Panc1 (cell line): ENCODE measurements at regions not wholly inside any gene's neighbourhood (a gene's known extent, or its start where the extent isn't known, plus 50 kb on each side); places are given as distances from the start of the nearest gene placed in this dataset.

Experiments used
- ATAC-seq: fragments of 200-7000 bp; cut with Tn5 transposase; 2 replicates; pipeline ENCODE4 v1.9.1; 2020; ENCODE audit warnings: mild to moderate bottlenecking, moderate library complexity
- BruUV-seq: library from RNA; stranded (reverse); fragments of 400-500 nt; replicated peaks from 2 replicates; lab custom pipeline; 2021; lab: Mats Ljungman, UMichigan
- CTCF ChIA-PET: fragments of 300-600 bp; sonication (Branson Sonifier 250); formaldehyde crosslinking; loops from one replicate; lab custom pipeline; 2022; ENCODE audit warnings: antibody characterized with exemption; lab: Charles Lee
- POLR2A ChIA-PET: fragments of 300-600 bp; sonication (Branson Sonifier 250); formaldehyde crosslinking; loops from one replicate; lab custom pipeline; 2022; ENCODE audit warnings: antibody characterized with exemption; lab: Charles Lee
- DNase-seq: peaks from one replicate; pipeline ENCODE4 v3.0.0-alpha.2; 2010; ENCODE audit warnings: low read depth, low spot score
- H3K27ac ChIP-seq: 2 replicates; pipeline ENCODE4 v1.5.1; 2011; ENCODE audit warnings: mild to moderate bottlenecking, low read length, inconsistent platforms
- H3K27me3 ChIP-seq: fragments of 200-500 bp; sonication (Bioruptor generic); 2 replicates; pipeline ENCODE4 v1.6.0; 2014; ENCODE audit warnings: low read length, inconsistent platforms; ENCODE audit not compliant: control insufficient read depth, insufficient read depth
- H3K36me3 ChIP-seq: fragments of 200-500 bp; sonication (Bioruptor generic); 2 replicates; pipeline ENCODE4 v1.5.1; 2014; ENCODE audit warnings: inconsistent platforms, mild to moderate bottlenecking, low read length, moderate library complexity; ENCODE audit not compliant: control insufficient read depth, insufficient read depth
- H3K4me1 ChIP-seq: 2 replicates; pipeline ENCODE4 v1.5.1; 2011; ENCODE audit warnings: inconsistent platforms, mild to moderate bottlenecking, low read length, moderate library complexity; ENCODE audit not compliant: control insufficient read depth, insufficient read depth
- H3K4me3 ChIP-seq, 2 experiments: 2 replicates each; pipeline ENCODE4 v1.5.1; 2011 to 2012; ENCODE audit warnings: low read depth in 2 of 2, low read length in 2 of 2, mild to moderate bottlenecking in 2 of 2, inconsistent platforms in 1 of 2, moderate library complexity in 1 of 2
- H3K9me3 ChIP-seq: fragments of 200-500 bp; sonication (Bioruptor generic); 2 replicates; pipeline ENCODE4 v1.5.1; 2014; ENCODE audit warnings: low read depth, mild to moderate bottlenecking, inconsistent platforms, low read length, moderate library complexity; ENCODE audit not compliant: control insufficient read depth, insufficient read depth
- CTCF ChIP-seq: fragments of 450-650 bp; IDR thresholded peaks from 2 replicates; pipeline ENCODE4 v1.5.1; 2017; ENCODE audit warnings: mild to moderate bottlenecking
- POLR2AphosphoS5 ChIP-seq: IDR thresholded peaks from 2 replicates; pipeline ENCODE4 v1.6.1; 2012; ENCODE audit warnings: mild to moderate bottlenecking, low read depth, low read length, moderate library complexity
- REST ChIP-seq, 2 experiments: IDR thresholded peaks; 2 replicates each; pipeline ENCODE4 v1.6.1; 2011 to 2012; ENCODE audit warnings: low read depth in 2 of 2, control low read depth in 1 of 2, low read length in 1 of 2, mild to moderate bottlenecking in 1 of 2, moderate library complexity in 1 of 2; ENCODE audit not compliant: insufficient read depth in 1 of 2
- SIN3A ChIP-seq: IDR thresholded peaks from 2 replicates; pipeline ENCODE4 v1.6.1; 2012; ENCODE audit warnings: low read depth, mild to moderate bottlenecking, low read length, moderate library complexity, borderline replicate concordance; ENCODE audit not compliant: insufficient read depth
- TCF7L2 ChIP-seq: IDR thresholded peaks from 2 replicates; pipeline ENCODE4 v1.6.1; 2011; ENCODE audit warnings: mild to moderate bottlenecking, low read depth, low read length, inconsistent platforms
- in situ Hi-C: cut with HindIII; loops from 2 replicates; pipeline ENCODE4 v1.10.0; 2016; ENCODE audit warnings: low sequenced_read_pairs, low pct_unique_long_range_greater_than_20kb
- intact Hi-C: fragments of 100-400 bp; cut with micrococcal nuclease; formaldehyde crosslinking; loops from one replicate; pipeline ENCODE4 v1.10.0; 2022; ENCODE audit not compliant: unreplicated experiment

GRCh38 chr1:239255628-239256160, 130.7 kb upstream of the CHRM3 start:
- no peak for DNase-seq
- Histone ChIP-seq H3K36me3 (no peaks in the 10 kb centered on the region), H3K9me3 (no peaks in the 10 kb centered on the region), H3K4me3 (no peak overlapping the region), H3K4me1 (no peaks in the 10 kb centered on the region), H3K27me3 (no peaks in the 10 kb centered on the region), H3K27ac (no peak overlapping the region)
- ChIA-PET POLR2A (no interaction called here), CTCF (no interaction called here)
- no peak for ATAC-seq
- in situ Hi-C loops, result no loop called here
- BruUV-seq, result no TSS peak
- TF ChIP-seq REST (IDR thresholded peaks at IDR 0.05; ENCODE audit: insufficient read depth in 1 of 2, low read depth in 2 of 2, low read length in 1 of 2) (no peak), SIN3A (no peak), CTCF (no peak), TCF7L2 (no peak), POLR2AphosphoS5 (no peak)
- intact Hi-C loops, result no loop called here

- H3K4me1 ChIP-seq, result no peaks in the 10 kb centered on the region
- in situ Hi-C loops, result no loop called here
- CTCF ChIA-PET, result no interaction called here
- POLR2A ChIA-PET, result no interaction called here
- H3K27me3 ChIP-seq, result no peaks in the 10 kb centered on the region
- no peaks in the 10 kb centered on the region for H3K36me3 ChIP-seq
- H3K27ac ChIP-seq, result no peak overlapping the region
- H3K9me3 ChIP-seq, result no peaks in the 10 kb centered on the region
- intact Hi-C loops, result no loop called here
- ATAC-seq (no peak), DNase-seq (no peak)
- H3K4me3 ChIP-seq, result no peak overlapping the region
- TF ChIP-seq TCF7L2 (no peak), CTCF (no peak), POLR2AphosphoS5 (no peak), REST (IDR thresholded peaks at IDR 0.05; ENCODE audit: insufficient read depth in 1 of 2, low read depth in 2 of 2, low read length in 1 of 2) (no peak), SIN3A (no peak)
- BruUV-seq, result no TSS peak
Measured at GRCh38 chr1:239254999-239255398, 131.4 kb upstream of the CHRM3 start.
